Endodermal cell (in vitro differentiated cells): ENCODE measurements at regions not wholly inside any gene's neighbourhood (a gene's known extent, or its start where the extent isn't known, plus 50 kb on each side); places are given as distances from the start of the nearest gene placed in this dataset.

ENCODE experiments used
- DNase-seq: peaks from one replicate; pipeline ENCODE4 v3.0.0-alpha.2; 2017
- H3K27ac ChIP-seq: 2 replicates; pipeline ENCODE4 v1.5.1; 2013; ENCODE audit warnings: mild to moderate bottlenecking, low read depth, low read length, moderate library complexity
- H3K27me3 ChIP-seq: 2 replicates; pipeline ENCODE4 v1.6.1; 2013; ENCODE audit warnings: mild to moderate bottlenecking, low read length, moderate library complexity; ENCODE audit not compliant: insufficient read depth, control insufficient read depth, poor library complexity, severe bottlenecking
- H3K36me3 ChIP-seq: 2 replicates; pipeline ENCODE4 v1.7.0; 2013; ENCODE audit warnings: mild to moderate bottlenecking, low read length, moderate library complexity; ENCODE audit not compliant: control insufficient read depth, insufficient read depth
- H3K4me1 ChIP-seq: one replicate; pipeline ENCODE4 v1.7.0; 2013; ENCODE audit warnings: low read length; ENCODE audit not compliant: control insufficient read depth, insufficient read depth
- H3K4me3 ChIP-seq: 2 replicates; pipeline ENCODE4 v1.5.1; 2013; ENCODE audit warnings: mild to moderate bottlenecking, low read length, moderate library complexity
- H3K9ac ChIP-seq: 2 replicates; pipeline ENCODE4 v1.6.1; 2013; ENCODE audit warnings: mild to moderate bottlenecking, low read length, moderate library complexity; ENCODE audit not compliant: poor library complexity, severe bottlenecking; ENCODE audit errors: extremely low read depth
- H3K9me3 ChIP-seq: 2 replicates; pipeline ENCODE4 v1.6.1; 2013; ENCODE audit warnings: mild to moderate bottlenecking, low read length, moderate library complexity; ENCODE audit not compliant: control insufficient read depth
- H3K27ac Mint-ChIP-seq: 2 replicates; pipeline ENCODE4 v1.8.0; 2020; ENCODE audit warnings: mixed read lengths
- H3K27me3 Mint-ChIP-seq: 2 replicates; pipeline ENCODE4 v1.8.0; 2021; ENCODE audit warnings: mild to moderate bottlenecking, mixed read lengths; ENCODE audit not compliant: insufficient read depth
- H3K36me3 Mint-ChIP-seq: 2 replicates; pipeline ENCODE4 v1.8.0; 2020; ENCODE audit warnings: low read depth, mixed read lengths
- H3K4me1 Mint-ChIP-seq: 2 replicates; pipeline ENCODE4 v1.8.0; 2020; ENCODE audit warnings: mixed read lengths
- H3K4me3 Mint-ChIP-seq: 2 replicates; pipeline ENCODE4 v1.8.0; 2020; ENCODE audit warnings: mild to moderate bottlenecking, moderate library complexity, mixed read lengths
- H3K9me3 Mint-ChIP-seq: 2 replicates; pipeline ENCODE4 v1.8.0; 2020; ENCODE audit warnings: mild to moderate bottlenecking, mixed read lengths
- WGBS, 2 experiments: methylation state at CpG; one replicate each; pipeline versions ENCODE4 v1.1.5 to v1.1.7; 2013; ENCODE audit warnings: missing lambda C conversion rate in 2 of 2, mixed read lengths in 1 of 2; ENCODE audit not compliant: insufficient coverage in 1 of 2, insufficient read length in 1 of 2; 5-methylcytosine and 5-hydroxymethylcytosine counted together
- TF ChIP-seq, protein P1 (sequence below): fragments of 200-600 bp; sonication (generic); conservative IDR thresholded peaks from 2 replicates; pipeline ENCODE4 v1.5.0; 2021; ENCODE audit warnings: antibody characterized with exemption, mild to moderate bottlenecking

DNA sequence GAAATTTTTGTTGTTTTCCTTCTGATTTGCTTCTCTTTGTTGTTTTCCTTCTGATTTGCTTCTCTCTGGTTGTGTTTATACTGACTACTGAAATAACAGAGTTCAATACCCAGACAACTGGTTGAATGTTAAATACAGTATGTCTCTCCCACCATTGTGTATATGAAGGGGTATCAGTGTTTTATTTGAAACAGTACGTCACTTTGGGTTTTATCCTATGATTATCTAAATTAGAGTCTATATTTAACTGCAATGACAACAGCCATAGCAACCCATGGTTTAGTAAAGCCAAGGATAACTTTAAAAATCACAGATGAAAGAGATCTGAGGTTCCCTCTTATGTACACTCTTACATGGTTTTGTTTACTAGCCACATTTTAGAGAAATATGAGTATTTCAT lies 141.3 kb downstream of the GNAT3 start:
- peaks cover 9% of the 10 kb centered on the region for H3K9me3 Mint-ChIP-seq
- DNase-seq: no peak
- WGBS, 2 experiments: 100% methylated on average over 1 of the region's 1 CpG; no CpG with 5 or more reads in 1 of the 2 experiments
- no peaks in the 10 kb centered on the region for H3K36me3 Mint-ChIP-seq
- Histone ChIP-seq H3K4me3 (no peak overlapping the region), H3K9me3 (peaks cover 10% of the 10 kb centered on the region), H3K27ac (no peak overlapping the region), H3K27me3 (no peaks in the 10 kb centered on the region), H3K36me3 (no peaks in the 10 kb centered on the region), H3K9ac (no peak overlapping the region), H3K4me1 (peaks cover 4% of the 10 kb centered on the region)
- H3K4me1 Mint-ChIP-seq: peaks cover 22% of the 10 kb centered on the region
- TF ChIP-seq, protein P1, sequence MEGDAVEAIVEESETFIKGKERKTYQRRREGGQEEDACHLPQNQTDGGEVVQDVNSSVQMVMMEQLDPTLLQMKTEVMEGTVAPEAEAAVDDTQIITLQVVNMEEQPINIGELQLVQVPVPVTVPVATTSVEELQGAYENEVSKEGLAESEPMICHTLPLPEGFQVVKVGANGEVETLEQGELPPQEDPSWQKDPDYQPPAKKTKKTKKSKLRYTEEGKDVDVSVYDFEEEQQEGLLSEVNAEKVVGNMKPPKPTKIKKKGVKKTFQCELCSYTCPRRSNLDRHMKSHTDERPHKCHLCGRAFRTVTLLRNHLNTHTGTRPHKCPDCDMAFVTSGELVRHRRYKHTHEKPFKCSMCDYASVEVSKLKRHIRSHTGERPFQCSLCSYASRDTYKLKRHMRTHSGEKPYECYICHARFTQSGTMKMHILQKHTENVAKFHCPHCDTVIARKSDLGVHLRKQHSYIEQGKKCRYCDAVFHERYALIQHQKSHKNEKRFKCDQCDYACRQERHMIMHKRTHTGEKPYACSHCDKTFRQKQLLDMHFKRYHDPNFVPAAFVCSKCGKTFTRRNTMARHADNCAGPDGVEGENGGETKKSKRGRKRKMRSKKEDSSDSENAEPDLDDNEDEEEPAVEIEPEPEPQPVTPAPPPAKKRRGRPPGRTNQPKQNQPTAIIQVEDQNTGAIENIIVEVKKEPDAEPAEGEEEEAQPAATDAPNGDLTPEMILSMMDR: no peak
- no peak overlapping the region for H3K4me3 Mint-ChIP-seq
- no peaks in the 10 kb centered on the region for H3K27me3 Mint-ChIP-seq
- H3K27ac Mint-ChIP-seq: peak overlapping the region; percentile 22

DNA sequence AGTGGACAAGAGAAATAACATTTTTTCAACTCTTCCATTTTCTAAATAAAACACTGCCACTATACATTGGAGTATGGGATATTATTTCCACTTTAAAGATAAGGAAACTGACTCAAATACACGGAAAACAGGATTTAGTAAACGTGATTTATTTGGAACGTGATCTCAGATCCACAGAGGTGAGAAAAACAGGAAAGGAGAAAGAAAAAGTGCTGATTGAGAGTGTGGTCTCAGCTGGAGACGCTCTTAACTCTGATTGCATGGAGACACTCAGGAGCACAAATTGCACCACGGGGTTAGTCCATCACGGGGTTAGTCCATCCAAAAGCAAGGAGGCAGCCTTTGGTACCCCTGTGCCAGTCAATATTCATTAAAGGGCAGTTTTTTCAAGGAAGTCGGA lies 142.5 kb downstream of the GNAT3 start:
- Histone ChIP-seq H3K36me3 (no peaks in the 10 kb centered on the region), H3K4me1 (peaks cover 4% of the 10 kb centered on the region), H3K27me3 (no peaks in the 10 kb centered on the region), H3K9me3 (peaks cover 17% of the 10 kb centered on the region), H3K9ac (no peak overlapping the region), H3K4me3 (no peak overlapping the region), H3K27ac (no peak overlapping the region)
- H3K4me3 Mint-ChIP-seq: no peak overlapping the region
- 73 to 82% methylated on average over 5 to 7 of the region's 7 CpGs for WGBS, 2 experiments
- H3K36me3 Mint-ChIP-seq: no peaks in the 10 kb centered on the region
- peak overlapping the region; percentile 53 for H3K27ac Mint-ChIP-seq
- DNase-seq: no peak
- TF ChIP-seq, protein P1: no peak
- peaks cover 22% of the 10 kb centered on the region for H3K4me1 Mint-ChIP-seq
- H3K9me3 Mint-ChIP-seq: peaks cover 17% of the 10 kb centered on the region
- no peaks in the 10 kb centered on the region for H3K27me3 Mint-ChIP-seq

DNA sequence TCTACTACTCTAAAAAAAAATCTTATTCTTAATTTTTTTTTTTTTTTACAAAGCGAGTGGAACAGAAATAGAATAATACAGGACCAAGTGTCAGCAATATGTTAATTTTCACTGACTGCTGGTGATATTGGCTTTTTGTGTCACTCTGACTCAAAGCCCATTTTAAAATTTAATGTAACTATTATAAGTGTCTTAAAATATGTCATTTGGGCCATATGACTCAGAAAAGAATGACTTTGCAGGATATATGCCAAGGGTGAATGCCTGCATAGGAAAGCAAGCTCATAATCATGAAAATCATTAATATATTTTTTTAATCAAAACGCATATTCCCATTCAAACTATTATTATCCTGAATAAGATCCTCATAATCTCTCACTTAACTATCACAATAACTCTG lies 149.2 kb downstream of the GNAT3 start:
- no peaks in the 10 kb centered on the region for H3K4me1 ChIP-seq
- H3K4me3 ChIP-seq: no peak overlapping the region
- H3K27ac ChIP-seq: no peak overlapping the region
- 85 to 100% methylated on average over 1 to 2 of the region's 2 CpGs for WGBS, 2 experiments
- H3K9ac ChIP-seq: no peak overlapping the region
- no peaks in the 10 kb centered on the region for H3K36me3 ChIP-seq
- H3K4me3 Mint-ChIP-seq: no peak overlapping the region
- peaks cover 17% of the 10 kb centered on the region for H3K9me3 ChIP-seq
- H3K36me3 Mint-ChIP-seq: no peaks in the 10 kb centered on the region
- H3K27ac Mint-ChIP-seq: no peak overlapping the region
- no peaks in the 10 kb centered on the region for H3K27me3 Mint-ChIP-seq
- TF ChIP-seq, protein P1: no peak
- H3K9me3 Mint-ChIP-seq: peaks cover 17% of the 10 kb centered on the region
- no peaks in the 10 kb centered on the region for H3K4me1 Mint-ChIP-seq
- H3K27me3 ChIP-seq: no peaks in the 10 kb centered on the region
- DNase-seq: no peak
